Nephron progenitor cell (in vitro differentiated cells): ENCODE measurements at regions not wholly inside any gene's neighbourhood (a gene's known extent, or its start where the extent isn't known, plus 50 kb on each side); places are given as distances from the start of the nearest gene placed in this dataset.

Source experiments
- DNase-seq: peaks from one replicate; pipeline ENCODE4 v3.0.0; 2021
- H3K27ac Mint-ChIP-seq: 2 replicates; pipeline ENCODE4 v1.8.0; 2021; ENCODE audit warnings: mild to moderate bottlenecking, moderate library complexity, mixed read lengths
- H3K27me3 Mint-ChIP-seq: 2 replicates; pipeline ENCODE4 v1.8.0; 2021; ENCODE audit warnings: mild to moderate bottlenecking, low read depth, mixed read lengths; ENCODE audit not compliant: poor library complexity
- H3K36me3 Mint-ChIP-seq: 2 replicates; pipeline ENCODE4 v1.8.0; 2021; ENCODE audit warnings: low read depth, mixed read lengths
- H3K4me1 Mint-ChIP-seq: 2 replicates; pipeline ENCODE4 v1.8.0; 2021; ENCODE audit warnings: mixed read lengths
- H3K4me3 Mint-ChIP-seq: 2 replicates; pipeline ENCODE4 v1.8.0; 2021; ENCODE audit warnings: mild to moderate bottlenecking, moderate library complexity, mixed read lengths
- H3K9me3 Mint-ChIP-seq: 2 replicates; pipeline ENCODE4 v1.8.0; 2021; ENCODE audit warnings: mild to moderate bottlenecking, moderate library complexity, mixed read lengths
- CTCF ChIP-seq: fragments of 200-600 bp; sonication (generic); IDR thresholded peaks from 2 replicates; pipeline ENCODE4 v1.5.0; 2021; ENCODE audit warnings: antibody characterized with exemption

GRCh38 chr1:60583696-60584095 is 498.7 kb upstream of the NFIA start:
- Mint-ChIP-seq H3K4me3 (no peak overlapping the region), H3K27ac (no peak overlapping the region), H3K36me3 (peaks cover 11% of the 10 kb centered on the region), H3K9me3 (peaks cover 32% of the 10 kb centered on the region), H3K27me3 (no peaks in the 10 kb centered on the region), H3K4me1 (no peaks in the 10 kb centered on the region)
- TF ChIP-seq CTCF = no peak
- DNase-seq = no peak

GRCh38 chr1:60581455-60582220 is 500.7 kb upstream of the NFIA start:
- DNase-seq = no peak
- Mint-ChIP-seq H3K27ac (no peak overlapping the region), H3K36me3 (peaks cover 11% of the 10 kb centered on the region), H3K9me3 (peaks cover 32% of the 10 kb centered on the region), H3K4me1 (no peaks in the 10 kb centered on the region), H3K27me3 (no peaks in the 10 kb centered on the region), H3K4me3 (no peak overlapping the region)
- no peak for TF ChIP-seq CTCF

GRCh38 chr1:60577029-60577428 is 503.5 kb upstream of the C1orf87 start:
- TF ChIP-seq CTCF = no peak
- H3K27me3 Mint-ChIP-seq = no peaks in the 10 kb centered on the region
- H3K27ac Mint-ChIP-seq = no peak overlapping the region
- no peaks in the 10 kb centered on the region for H3K9me3 Mint-ChIP-seq
- DNase-seq = no peak
- H3K4me3 Mint-ChIP-seq = no peak overlapping the region
- no peaks in the 10 kb centered on the region for H3K36me3 Mint-ChIP-seq
- H3K4me1 Mint-ChIP-seq = no peaks in the 10 kb centered on the region

- no peaks in the 10 kb centered on the region for H3K4me1 Mint-ChIP-seq
- DNase-seq = no peak
- H3K4me3 Mint-ChIP-seq = no peak overlapping the region
- H3K27me3 Mint-ChIP-seq = no peaks in the 10 kb centered on the region
- TF ChIP-seq CTCF = no peak
- H3K36me3 Mint-ChIP-seq = no peaks in the 10 kb centered on the region
- no peak overlapping the region for H3K27ac Mint-ChIP-seq
- no peaks in the 10 kb centered on the region for H3K9me3 Mint-ChIP-seq
Observed at GRCh38 chr1:60575326-60575977, 501.9 kb upstream of the C1orf87 start.

- H3K36me3 Mint-ChIP-seq = no peaks in the 10 kb centered on the region
- no peaks in the 10 kb centered on the region for H3K4me1 Mint-ChIP-seq
- TF ChIP-seq CTCF = no peak
- no peaks in the 10 kb centered on the region for H3K27me3 Mint-ChIP-seq
- DNase-seq = no peak
- H3K27ac Mint-ChIP-seq = no peak overlapping the region
- no peaks in the 10 kb centered on the region for H3K9me3 Mint-ChIP-seq
- H3K4me3 Mint-ChIP-seq = no peak overlapping the region
Observed at GRCh38 chr1:60573726-60574409, 500.3 kb upstream of the C1orf87 start.
